Neural progenitor cell (in vitro differentiated cells): ENCODE measurements at regions not wholly inside any gene's neighbourhood (a gene's known extent, or its start where the extent isn't known, plus 50 kb on each side); places are given as distances from the start of the nearest gene placed in this dataset.

Experiments
- DNase-seq: peaks from one replicate; pipeline ENCODE4 v3.0.0-alpha.2; 2016; ENCODE audit warnings: low spot score
- H2AFZ ChIP-seq: fragments of 200-600 bp; sonication (generic); replicated peaks from 2 replicates; pipeline ENCODE4 v1.6.1; 2016; ENCODE audit warnings: antibody characterized with exemption
- H3F3A ChIP-seq: fragments of 200-600 bp; sonication (generic); 2 replicates; pipeline ENCODE4 v1.6.1; 2016; ENCODE audit warnings: antibody characterized with exemption, low read depth
- H3K27ac ChIP-seq: fragments of 200-600 bp; sonication (generic); 2 replicates; pipeline ENCODE4 v1.5.1; 2016; ENCODE audit warnings: mild to moderate bottlenecking
- H3K27me3 ChIP-seq: fragments of 200-600 bp; sonication (generic); 2 replicates; pipeline ENCODE4 v1.6.1; 2016; ENCODE audit warnings: mild to moderate bottlenecking, moderate library complexity
- H3K36me3 ChIP-seq: fragments of 200-600 bp; sonication (generic); 2 replicates; pipeline ENCODE4 v1.5.1; 2016
- H3K4me1 ChIP-seq: fragments of 200-600 bp; sonication (generic); 2 replicates; pipeline ENCODE4 v1.6.1; 2016; ENCODE audit warnings: mixed run types
- H3K4me2 ChIP-seq: fragments of 200-600 bp; sonication (generic); 2 replicates; pipeline ENCODE4 v1.6.1; 2016
- H3K4me3 ChIP-seq: fragments of 200-600 bp; sonication (generic); 2 replicates; pipeline ENCODE4 v1.5.1; 2016
- H3K79me2 ChIP-seq: fragments of 200-600 bp; sonication (generic); 2 replicates; pipeline ENCODE4 v1.6.1; 2016; ENCODE audit warnings: low read depth
- H3K9ac ChIP-seq: fragments of 200-600 bp; sonication (generic); 2 replicates; pipeline ENCODE4 v1.6.1; 2016
- H3K9me3 ChIP-seq: fragments of 200-600 bp; sonication (generic); 2 replicates; pipeline ENCODE4 v1.5.1; 2016; ENCODE audit warnings: low read depth
- H4K20me1 ChIP-seq: fragments of 200-600 bp; sonication (generic); 2 replicates; pipeline ENCODE4 v1.6.1; 2016; ENCODE audit warnings: low read depth
- H3K27ac Mint-ChIP-seq: 3 replicates; pipeline ENCODE4 v1.8.0; 2021; ENCODE audit warnings: mixed read lengths
- H3K27me3 Mint-ChIP-seq: 2 replicates; pipeline ENCODE4 v1.8.0; 2022; ENCODE audit warnings: low read depth, mild to moderate bottlenecking, inconsistent platforms, moderate library complexity, mixed read lengths; ENCODE audit not compliant: insufficient read depth
- H3K36me3 Mint-ChIP-seq: 3 replicates; pipeline ENCODE4 v1.8.0; 2021; ENCODE audit warnings: mixed read lengths
- H3K4me1 Mint-ChIP-seq: 3 replicates; pipeline ENCODE4 v1.8.0; 2021; ENCODE audit warnings: mixed read lengths
- H3K4me3 Mint-ChIP-seq: 3 replicates; pipeline ENCODE4 v1.8.0; 2021; ENCODE audit warnings: mild to moderate bottlenecking, moderate library complexity, mixed read lengths
- H3K9me3 Mint-ChIP-seq: 3 replicates; pipeline ENCODE4 v1.8.0; 2020; ENCODE audit warnings: mixed read lengths
- EZH2 ChIP-seq: fragments of 200-600 bp; sonication (generic); IDR thresholded peaks from 2 replicates; pipeline ENCODE4 v1.6.1; 2017; ENCODE audit warnings: antibody characterized with exemption, mild to moderate bottlenecking, moderate library complexity
- EZH2phosphoT487 ChIP-seq: fragments of 200-600 bp; sonication (generic); IDR thresholded peaks from 2 replicates; pipeline ENCODE4 v1.6.1; 2017; ENCODE audit warnings: antibody characterized with exemption
- TF ChIP-seq, protein P1 (sequence below): fragments of 200-600 bp; sonication (generic); IDR thresholded peaks from 2 replicates; pipeline ENCODE4 v1.5.1; 2017; ENCODE audit warnings: antibody characterized with exemption, mild to moderate bottlenecking

- Mint-ChIP-seq H3K9me3 (peaks cover 33% of the 10 kb centered on the region), H3K4me1 (no peaks in the 10 kb centered on the region), H3K36me3 (peaks cover 4% of the 10 kb centered on the region), H3K27ac (no peak overlapping the region), H3K27me3 (peaks cover 2% of the 10 kb centered on the region), H3K4me3 (no peak overlapping the region)
- Histone ChIP-seq H3K36me3 (peaks cover 12% of the 10 kb centered on the region), H3K9me3 (peaks cover 27% of the 10 kb centered on the region), H3K4me2 (no peak overlapping the region), H3K79me2 (no peaks in the 10 kb centered on the region), H3K27ac (no peak overlapping the region), H3K4me3 (no peak overlapping the region), H3K4me1 (no peaks in the 10 kb centered on the region), H3K27me3 (no peaks in the 10 kb centered on the region), H3K9ac (no peak overlapping the region), H2AFZ (no peak overlapping the region), H4K20me1 (no peaks in the 10 kb centered on the region), H3F3A (no peaks in the 10 kb centered on the region)
- no peak for TF ChIP-seq EZH2phosphoT487
- TF ChIP-seq, protein P1, sequence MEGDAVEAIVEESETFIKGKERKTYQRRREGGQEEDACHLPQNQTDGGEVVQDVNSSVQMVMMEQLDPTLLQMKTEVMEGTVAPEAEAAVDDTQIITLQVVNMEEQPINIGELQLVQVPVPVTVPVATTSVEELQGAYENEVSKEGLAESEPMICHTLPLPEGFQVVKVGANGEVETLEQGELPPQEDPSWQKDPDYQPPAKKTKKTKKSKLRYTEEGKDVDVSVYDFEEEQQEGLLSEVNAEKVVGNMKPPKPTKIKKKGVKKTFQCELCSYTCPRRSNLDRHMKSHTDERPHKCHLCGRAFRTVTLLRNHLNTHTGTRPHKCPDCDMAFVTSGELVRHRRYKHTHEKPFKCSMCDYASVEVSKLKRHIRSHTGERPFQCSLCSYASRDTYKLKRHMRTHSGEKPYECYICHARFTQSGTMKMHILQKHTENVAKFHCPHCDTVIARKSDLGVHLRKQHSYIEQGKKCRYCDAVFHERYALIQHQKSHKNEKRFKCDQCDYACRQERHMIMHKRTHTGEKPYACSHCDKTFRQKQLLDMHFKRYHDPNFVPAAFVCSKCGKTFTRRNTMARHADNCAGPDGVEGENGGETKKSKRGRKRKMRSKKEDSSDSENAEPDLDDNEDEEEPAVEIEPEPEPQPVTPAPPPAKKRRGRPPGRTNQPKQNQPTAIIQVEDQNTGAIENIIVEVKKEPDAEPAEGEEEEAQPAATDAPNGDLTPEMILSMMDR, result no peak
- no peak for TF ChIP-seq EZH2
- no peak for DNase-seq
Measured at GRCh38 chr11:15526032-15526431, 411.3 kb downstream of the INSC start.

GRCh38 chr11:15526859-15527450, 412.2 kb downstream of the INSC start:
- Mint-ChIP-seq H3K27ac (no peak overlapping the region), H3K9me3 (peaks cover 34% of the 10 kb centered on the region), H3K4me1 (no peaks in the 10 kb centered on the region), H3K27me3 (peaks cover 2% of the 10 kb centered on the region), H3K4me3 (no peak overlapping the region), H3K36me3 (peaks cover 4% of the 10 kb centered on the region)
- Histone ChIP-seq H3K9ac (no peak overlapping the region), H3K79me2 (no peaks in the 10 kb centered on the region), H3K27ac (no peak overlapping the region), H3K9me3 (peaks cover 27% of the 10 kb centered on the region), H3K36me3 (peaks cover 4% of the 10 kb centered on the region), H4K20me1 (no peaks in the 10 kb centered on the region), H3K27me3 (no peaks in the 10 kb centered on the region), H3K4me3 (no peak overlapping the region), H3F3A (no peaks in the 10 kb centered on the region), H2AFZ (no peak overlapping the region), H3K4me1 (no peaks in the 10 kb centered on the region), H3K4me2 (no peak overlapping the region)
- TF ChIP-seq, protein P1, result no peak
- no peak for TF ChIP-seq EZH2phosphoT487
- no peak for TF ChIP-seq EZH2
- no peak for DNase-seq

- Mint-ChIP-seq H3K9me3 (peaks cover 14% of the 10 kb centered on the region), H3K27me3 (peaks cover 4% of the 10 kb centered on the region), H3K36me3 (peaks cover 2% of the 10 kb centered on the region), H3K27ac (no peak overlapping the region), H3K4me3 (no peak overlapping the region), H3K4me1 (peaks cover 7% of the 10 kb centered on the region)
- TF ChIP-seq EZH2phosphoT487 (no peak), EZH2 (no peak)
- TF ChIP-seq, protein P1, result no peak
- no peaks in the 10 kb centered on the region for H3K27me3 ChIP-seq
- peaks cover 4% of the 10 kb centered on the region for H3K36me3 ChIP-seq
- no peaks in the 10 kb centered on the region for H3K79me2 ChIP-seq
- no peak overlapping the region for H3K4me2 ChIP-seq
- DNase-seq, result no peak
- H2AFZ ChIP-seq, result no peak overlapping the region
- peaks cover 10% of the 10 kb centered on the region for H3K9me3 ChIP-seq
- H3K4me3 ChIP-seq, result no peak overlapping the region
- H3K27ac ChIP-seq, result no peak overlapping the region
- H4K20me1 ChIP-seq, result no peaks in the 10 kb centered on the region
- no peak overlapping the region for H3K9ac ChIP-seq
- peaks cover 11% of the 10 kb centered on the region for H3F3A ChIP-seq
- H3K4me1 ChIP-seq, result peaks cover 17% of the 10 kb centered on the region
Measured at GRCh38 chr11:15532432-15532831, 417.7 kb downstream of the INSC start.
